SU-DHL-6 (cell line): ENCODE measurements at regions not wholly inside any gene's neighbourhood (a gene's known extent, or its start where the extent isn't known, plus 50 kb on each side); places are given as distances from the start of the nearest gene placed in this dataset.

Experiments
- H2AFZ ChIP-seq: fragments of 200-600 bp; sonication (generic); 2 replicates; pipeline ENCODE4 v1.6.1; 2014; ENCODE audit warnings: low read depth, mild to moderate bottlenecking, moderate library complexity, mixed read lengths, antibody characterized with exemption, low read length; ENCODE audit not compliant: severe bottlenecking
- H3F3A ChIP-seq: fragments of 200-600 bp; shearing (Covaris generic); 2 replicates; pipeline ENCODE4 v1.6.0; 2016; ENCODE audit warnings: antibody characterized with exemption, mild to moderate bottlenecking; ENCODE audit not compliant: insufficient read depth
- H3K27ac ChIP-seq: fragments of 200-600 bp; sonication (generic); 2 replicates; pipeline ENCODE4 v1.5.1; 2016; ENCODE audit warnings: low read depth, mild to moderate bottlenecking, low read length, moderate library complexity, mixed read lengths
- H3K27me3 ChIP-seq: fragments of 200-600 bp; sonication (generic), shearing (Covaris generic); 2 replicates; pipeline ENCODE4 v1.6.0; 2014; ENCODE audit warnings: mild to moderate bottlenecking, low read length
- H3K36me3 ChIP-seq: fragments of 200-600 bp; sonication (generic); 2 replicates; pipeline ENCODE4 v1.6.1; 2014; ENCODE audit warnings: mild to moderate bottlenecking, low read length, mixed read lengths
- H3K4me2 ChIP-seq: fragments of 300-600, 200-600 bp; shearing (Covaris generic), sonication (generic); 2 replicates; pipeline ENCODE4 v1.6.0; 2014; ENCODE audit warnings: low read length, low read depth, mild to moderate bottlenecking; ENCODE audit not compliant: poor library complexity, severe bottlenecking
- H3K4me3 ChIP-seq: fragments of 200-600 bp; sonication (generic); 2 replicates; pipeline ENCODE4 v1.5.1; 2014; ENCODE audit warnings: antibody characterized with exemption, low read length, mild to moderate bottlenecking, mixed read lengths; ENCODE audit not compliant: insufficient read depth, poor library complexity, severe bottlenecking
- H3K79me2 ChIP-seq: fragments of 200-600 bp; sonication (generic); 2 replicates; pipeline ENCODE4 v1.6.1; 2014; ENCODE audit warnings: mild to moderate bottlenecking, low read length, moderate library complexity; ENCODE audit not compliant: insufficient read depth
- H3K9ac ChIP-seq: fragments of 200-600 bp; sonication (generic); 2 replicates; pipeline ENCODE4 v1.7.0; 2014; ENCODE audit warnings: mild to moderate bottlenecking, low read length
- H3K9me2 ChIP-seq: fragments of 200-600 bp; sonication (generic); replicated peaks from 2 replicates; pipeline ENCODE4 v1.6.1; 2014; ENCODE audit warnings: low read length; ENCODE audit not compliant: insufficient read depth
- H3K9me3 ChIP-seq: fragments of 200-600 bp; sonication (generic); 2 replicates; pipeline ENCODE4 v1.6.1; 2014; ENCODE audit warnings: low read length, mixed read lengths; ENCODE audit not compliant: insufficient read depth
- H4K20me1 ChIP-seq: fragments of 200-600 bp; sonication (generic); 2 replicates; pipeline ENCODE4 v1.6.1; 2014; ENCODE audit warnings: low read depth, mild to moderate bottlenecking, antibody characterized with exemption, low read length, moderate library complexity, mixed read lengths
- CTCF ChIP-seq: fragments of 200-600 bp; sonication (generic); IDR thresholded peaks from one replicate; pipeline ENCODE4 v1.5.1; 2017; ENCODE audit warnings: antibody characterized with exemption, mild to moderate bottlenecking, low read length, moderate library complexity; ENCODE audit not compliant: insufficient read depth, poor library complexity, severe bottlenecking
- EZH2phosphoT487 ChIP-seq: fragments of 200-600 bp; sonication (generic), shearing (Covaris generic); conservative IDR thresholded peaks from 2 replicates; pipeline ENCODE4 v1.6.1; 2018; ENCODE audit warnings: mild to moderate bottlenecking, antibody characterized with exemption, low read length, moderate library complexity, mixed read lengths

- Histone ChIP-seq H2AFZ (no peak overlapping the region), H3K4me3 (no peak overlapping the region), H3K36me3 (no peaks in the 10 kb centered on the region), H3K79me2 (no peaks in the 10 kb centered on the region), H3K9ac (no peak overlapping the region), H3F3A (no peaks in the 10 kb centered on the region), H3K4me2 (no peak overlapping the region), H3K27ac (no peak overlapping the region), H4K20me1 (no peaks in the 10 kb centered on the region), H3K27me3 (no peaks in the 10 kb centered on the region), H3K9me2 (no peaks in the 10 kb centered on the region), H3K9me3 (no peaks in the 10 kb centered on the region)
- TF ChIP-seq EZH2phosphoT487 (no peak), CTCF (no peak)
These were observed 199.3 kb downstream of the NMUR2 start for GRCh38 chr5:152205804-152206203.

GRCh38 chr5:152202321-152202720 lies 202.8 kb downstream of the NMUR2 start:
- no peak overlapping the region for H3K4me3 ChIP-seq
- H3K9ac ChIP-seq, result no peak overlapping the region
- no peak overlapping the region for H2AFZ ChIP-seq
- H3K4me2 ChIP-seq, result no peak overlapping the region
- H3K36me3 ChIP-seq, result no peaks in the 10 kb centered on the region
- H3K79me2 ChIP-seq, result no peaks in the 10 kb centered on the region
- TF ChIP-seq CTCF (no peak), EZH2phosphoT487 (no peak)
- no peaks in the 10 kb centered on the region for H4K20me1 ChIP-seq
- H3K9me2 ChIP-seq, result no peaks in the 10 kb centered on the region
- H3F3A ChIP-seq, result no peaks in the 10 kb centered on the region
- no peaks in the 10 kb centered on the region for H3K27me3 ChIP-seq
- H3K27ac ChIP-seq, result no peak overlapping the region
- H3K9me3 ChIP-seq, result no peaks in the 10 kb centered on the region

- no peak overlapping the region for H3K4me2 ChIP-seq
- H3K9ac ChIP-seq, result no peak overlapping the region
- H3K36me3 ChIP-seq, result no peaks in the 10 kb centered on the region
- no peaks in the 10 kb centered on the region for H3K9me2 ChIP-seq
- no peak overlapping the region for H2AFZ ChIP-seq
- no peaks in the 10 kb centered on the region for H3F3A ChIP-seq
- H3K9me3 ChIP-seq, result no peaks in the 10 kb centered on the region
- TF ChIP-seq CTCF (no peak), EZH2phosphoT487 (no peak)
- H3K79me2 ChIP-seq, result no peaks in the 10 kb centered on the region
- H3K27ac ChIP-seq, result no peak overlapping the region
- no peaks in the 10 kb centered on the region for H3K27me3 ChIP-seq
- no peaks in the 10 kb centered on the region for H4K20me1 ChIP-seq
- no peak overlapping the region for H3K4me3 ChIP-seq
These were observed 211.5 kb downstream of the NMUR2 start for GRCh38 chr5:152193391-152194107.
